NCI-H526 (cell line): ENCODE measurements at regions not wholly inside any gene's neighbourhood (a gene's known extent, or its start where the extent isn't known, plus 50 kb on each side); places are given as distances from the start of the nearest gene placed in this dataset.
"Not testable (repeated sequence)": the region's sequence is repeated elsewhere in the genome, so short reads cannot be mapped to it uniquely, and the experiment has no call there.

ENCODE experiments used
- DNase-seq, 2 experiments: peaks; one replicate each; lab custom pipeline; 2025; lab: John Stamatoyannopoulos, UW

GRCh38 chr11:135011313-135011712, 599.3 kb upstream of the B3GAT1 start:
- DNase-seq: not testable (repeated sequence)

GRCh38 chr11:135009125-135009524, 597.1 kb upstream of the B3GAT1 start:
- DNase-seq: peak; percentile 50 to 82

- DNase-seq: no peak
Measured at GRCh38 chr11:135008412-135008811, 596.4 kb upstream of the B3GAT1 start.

GRCh38 chr11:135008001-135008405, 596.0 kb upstream of the B3GAT1 start:
- peak; percentile 31 to 32 for DNase-seq

GRCh38 chr11:135006800-135007199, 594.8 kb upstream of the B3GAT1 start:
- no peak for DNase-seq

GRCh38 chr11:135004495-135004894, 592.5 kb upstream of the B3GAT1 start:
- DNase-seq: no peak

GRCh38 chr11:135002236-135002635, 590.2 kb upstream of the B3GAT1 start:
- peak in 1 of 2 experiments; percentile 32 for DNase-seq

- DNase-seq: no peak
Measured at GRCh38 chr11:135001581-135001980, 589.5 kb upstream of the B3GAT1 start.

GRCh38 chr11:135001065-135001464, 589.0 kb upstream of the B3GAT1 start:
- not testable (repeated sequence) for DNase-seq

GRCh38 chr11:134999590-134999989, 587.5 kb upstream of the B3GAT1 start:
- DNase-seq: no peak

- no peak for DNase-seq
Measured at GRCh38 chr11:134997652-134998320, 585.7 kb upstream of the B3GAT1 start.

GRCh38 chr11:134995741-134996140, 583.7 kb upstream of the B3GAT1 start:
- no peak for DNase-seq

GRCh38 chr11:134994431-134994830, 582.4 kb upstream of the B3GAT1 start:
- no peak for DNase-seq

- peak in 1 of 2 experiments; percentile 75 for DNase-seq
Measured at GRCh38 chr11:134993691-134994243, 581.7 kb upstream of the B3GAT1 start.

GRCh38 chr11:134992981-134993380, 580.9 kb upstream of the B3GAT1 start:
- DNase-seq: no peak

- DNase-seq: no peak
Measured at GRCh38 chr11:134988495-134988894, 576.5 kb upstream of the B3GAT1 start.

GRCh38 chr11:134987822-134988221, 575.8 kb upstream of the B3GAT1 start:
- DNase-seq: no peak

GRCh38 chr11:134987223-134987768, 575.3 kb upstream of the B3GAT1 start:
- no peak for DNase-seq

- DNase-seq: no peak
Measured at GRCh38 chr11:134984421-134984820, 572.4 kb upstream of the B3GAT1 start.

- not testable (repeated sequence) for DNase-seq
Measured at GRCh38 chr11:134982432-134982831, 570.4 kb upstream of the B3GAT1 start.

GRCh38 chr11:134981835-134982234, 569.8 kb upstream of the B3GAT1 start:
- no peak for DNase-seq

- DNase-seq: no peak
Measured at GRCh38 chr11:134980819-134981710, 569.0 kb upstream of the B3GAT1 start.

- not testable (repeated sequence) for DNase-seq
Measured at GRCh38 chr11:134979089-134979457, 567.0 kb upstream of the B3GAT1 start.
